Activated naive CD8-positive, alpha-beta T cell treated with anti-CD3 and anti-CD28 coated beads, Interleukin-2, amount 10 ng/mL, durations not matched to agents 7 days and 5 days (primary cell): ENCODE measurements at regions not wholly inside any gene's neighbourhood (a gene's known extent, or its start where the extent isn't known, plus 50 kb on each side); places are given as distances from the start of the nearest gene placed in this dataset.
A peak's percentile ranks its signal among the peaks of the same experiment; 100 is the strongest.
"Not testable (repeated sequence)": the region's sequence is repeated elsewhere in the genome, so short reads cannot be mapped to it uniquely, and the experiment has no call there.

Source experiments
- ATAC-seq: fragments of 150-1000 bp; cut with Tn5 transposase; one replicate; pipeline ENCODE4 v1.10.0; 2021; ENCODE audit warnings: low read depth, moderate library complexity
- POLR2A ChIA-PET: fragments of 350-600 bp; sonication (Branson Sonifier 250); formaldehyde crosslinking; loops from one replicate; lab custom pipeline; 2021; ENCODE audit warnings: antibody characterized with exemption; lab: Charles Lee
- DNase-seq: peaks from one replicate; pipeline ENCODE4 v3.0.0; 2021
- H3K27ac Mint-ChIP-seq: one replicate; pipeline ENCODE4 v1.8.0; 2022; ENCODE audit warnings: mild to moderate bottlenecking, mixed read lengths
- H3K27me3 Mint-ChIP-seq: one replicate; pipeline ENCODE4 v1.8.0; 2022; ENCODE audit warnings: mild to moderate bottlenecking, moderate library complexity, mixed read lengths
- H3K36me3 Mint-ChIP-seq: one replicate; pipeline ENCODE4 v1.8.0; 2021; ENCODE audit warnings: mild to moderate bottlenecking, mixed read lengths
- H3K4me1 Mint-ChIP-seq: one replicate; pipeline ENCODE4 v1.8.0; 2021; ENCODE audit warnings: mixed read lengths
- H3K4me3 Mint-ChIP-seq: one replicate; pipeline ENCODE4 v1.8.0; 2022; ENCODE audit warnings: mild to moderate bottlenecking, moderate library complexity, mixed read lengths
- H3K9me3 Mint-ChIP-seq: one replicate; pipeline ENCODE4 v1.8.0; 2021; ENCODE audit warnings: mixed read lengths

DNA sequence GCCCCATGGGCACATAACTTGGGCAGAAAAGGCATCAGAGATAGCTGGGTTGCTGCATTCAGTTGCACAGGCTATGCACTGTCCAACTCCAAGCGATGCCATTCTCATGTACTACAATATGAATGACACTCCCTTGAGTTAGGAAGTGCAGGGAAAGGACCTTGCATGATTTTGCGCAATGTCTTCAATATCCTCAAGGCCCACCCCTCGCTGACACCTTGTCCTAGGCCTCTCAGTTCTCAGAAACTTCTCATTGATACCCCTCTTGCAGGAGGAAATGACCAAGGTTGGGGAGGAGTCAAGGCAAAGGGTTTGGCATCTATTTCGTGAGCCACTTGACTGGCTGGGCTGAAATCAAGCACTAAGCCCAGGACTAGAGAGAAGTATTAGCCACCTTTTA is 70.4 kb downstream of the ARL6IP4 start:
- POLR2A ChIA-PET: interaction anchor here (1.7 kb wide), 1 partner anchor 24 kb away, joined by 4 read pairs; no protein-coding TSS in a partner anchor
- Mint-ChIP-seq H3K4me3 (no peak overlapping the region), H3K27ac (peak overlapping the region; percentile 2), H3K9me3 (no peaks in the 10 kb centered on the region), H3K36me3 (peaks cover 4% of the 10 kb centered on the region), H3K4me1 (peaks cover 17% of the 10 kb centered on the region), H3K27me3 (no peaks in the 10 kb centered on the region)
- ATAC-seq: peak; percentile 71
- DNase-seq: no peak

- POLR2A ChIA-PET: interaction anchor here (1.7 kb wide), 1 partner anchor 24 kb away, joined by 4 read pairs; no protein-coding TSS in a partner anchor
- Mint-ChIP-seq H3K27ac (peak overlapping the region; percentile 2), H3K36me3 (peaks cover 4% of the 10 kb centered on the region), H3K9me3 (no peaks in the 10 kb centered on the region), H3K27me3 (no peaks in the 10 kb centered on the region), H3K4me3 (no peak overlapping the region), H3K4me1 (peaks cover 17% of the 10 kb centered on the region)
- ATAC-seq: peak; percentile 16
- no peak for DNase-seq
Observed at GRCh38 chr12:123050331-123050831, 69.9 kb downstream of the ARL6IP4 start.

DNA sequence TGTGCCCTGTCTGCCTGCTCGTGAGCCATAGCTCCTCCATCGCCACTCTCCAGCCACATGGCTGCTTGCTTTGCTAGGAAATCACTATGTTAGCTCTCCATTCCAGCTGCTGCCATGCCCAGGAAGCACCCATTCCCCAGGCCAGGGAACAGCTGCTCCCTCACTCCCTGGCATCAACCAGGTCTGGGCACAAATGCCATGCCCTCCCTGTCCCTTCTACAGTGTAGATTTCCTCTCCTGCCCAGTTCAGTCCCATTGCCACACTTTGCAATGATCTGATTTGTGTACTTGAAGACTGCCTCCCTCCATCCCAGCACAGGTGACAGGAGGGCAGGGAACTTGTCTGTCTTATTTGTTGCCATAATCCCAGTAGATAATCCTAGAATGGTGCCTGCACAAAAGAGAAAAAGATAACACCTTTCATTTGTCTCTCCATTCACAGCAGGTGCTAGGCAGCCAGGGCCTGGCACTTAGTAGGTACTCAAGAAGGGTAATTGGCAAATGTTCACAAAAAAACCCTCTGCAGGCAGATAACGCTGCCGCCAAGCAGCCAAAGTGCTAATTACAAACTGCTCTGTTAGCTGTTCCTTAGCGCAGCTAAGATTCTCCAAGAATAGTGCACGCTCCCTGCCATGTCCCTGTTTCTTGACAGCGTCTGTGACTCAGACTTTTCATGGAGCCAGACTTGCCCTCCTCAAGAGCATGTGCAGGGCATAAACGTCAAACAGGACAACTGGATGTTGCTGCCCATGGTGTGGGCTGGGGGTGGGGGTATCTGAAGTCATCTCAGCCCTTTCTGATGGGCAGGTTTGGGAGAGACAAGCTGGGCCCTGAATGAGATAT is 69.1 kb downstream of the ARL6IP4 start:
- Mint-ChIP-seq H3K4me1 (peaks cover 23% of the 10 kb centered on the region), H3K4me3 (no peak overlapping the region), H3K27ac (peak overlapping the region; percentile 1), H3K9me3 (no peaks in the 10 kb centered on the region), H3K27me3 (no peaks in the 10 kb centered on the region), H3K36me3 (peaks cover 4% of the 10 kb centered on the region)
- DNase-seq (no peak), ATAC-seq (no peak)
- POLR2A ChIA-PET: interaction anchor here (1.2 to 1.7 kb wide), 2 partner anchors 25 to 183 kb away, joined by 3 to 4 read pairs; partner anchors contain the start of genes MPHOSPH9 and MTRFR

GRCh38 chr12:123047892-123048291 is 67.4 kb downstream of the ARL6IP4 start:
- POLR2A ChIA-PET, ATAC-seq, H3K9me3 Mint-ChIP-seq, H3K27me3 Mint-ChIP-seq, H3K36me3 Mint-ChIP-seq, H3K4me3 Mint-ChIP-seq, DNase-seq: not testable (repeated sequence)
- peaks cover 36% of the 10 kb centered on the region for H3K4me1 Mint-ChIP-seq
- H3K27ac Mint-ChIP-seq: peak overlapping the region; percentile 31

DNA sequence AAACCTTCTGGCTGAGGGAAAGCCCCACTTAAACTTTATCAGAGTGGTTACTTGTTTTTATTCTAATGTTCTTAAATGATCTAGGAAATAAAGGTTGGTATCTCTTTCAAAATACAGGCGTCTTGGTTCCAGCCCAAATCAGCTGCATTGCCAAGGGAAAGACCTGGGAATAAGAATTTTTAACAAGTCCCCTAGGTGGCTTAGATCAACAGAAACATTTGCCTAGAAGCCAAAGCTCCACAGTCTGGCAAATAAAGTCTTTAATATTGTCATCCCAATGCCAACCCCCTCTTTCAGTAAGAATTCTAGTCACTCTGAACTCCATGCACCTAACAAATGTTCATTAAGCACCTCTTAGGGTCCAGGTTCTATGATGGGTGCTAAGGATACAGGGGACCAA is 66.8 kb downstream of the ARL6IP4 start:
- POLR2A ChIA-PET: interaction anchor here (1.1 kb wide), 1 partner anchor 28 kb away, joined by 3 read pairs; no protein-coding TSS in a partner anchor
- DNase-seq (no peak), ATAC-seq (no peak)
- Mint-ChIP-seq H3K36me3 (peaks cover 4% of the 10 kb centered on the region), H3K27ac (peak overlapping the region; percentile 9), H3K4me3 (no peak overlapping the region), H3K27me3 (no peaks in the 10 kb centered on the region), H3K9me3 (no peaks in the 10 kb centered on the region), H3K4me1 (peaks cover 37% of the 10 kb centered on the region)

DNA sequence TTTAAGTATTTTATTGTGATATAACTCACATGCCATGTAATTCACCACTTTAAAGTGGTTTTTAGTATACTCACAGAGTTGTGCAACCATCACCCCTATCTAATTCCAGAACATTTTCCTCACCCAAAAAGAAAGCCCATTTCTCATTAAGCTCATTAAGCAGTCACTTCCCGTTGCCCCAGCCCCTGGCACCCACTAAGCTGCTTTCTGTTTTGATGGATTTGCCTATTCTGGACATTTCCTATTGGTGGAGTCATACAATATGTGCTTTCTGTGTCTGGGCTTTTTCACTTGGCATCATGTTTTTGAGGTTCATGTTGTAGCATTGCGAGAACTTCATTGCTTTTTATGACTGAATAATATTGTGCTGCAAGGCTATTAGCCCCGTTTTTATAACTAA is 66.0 kb downstream of the ARL6IP4 start:
- POLR2A ChIA-PET: interaction anchor here (1.1 kb wide), 1 partner anchor 29 kb away, joined by 3 read pairs; no protein-coding TSS in a partner anchor
- ATAC-seq: no peak
- H3K4me3 Mint-ChIP-seq: no peak overlapping the region
- no peak overlapping the region for H3K27ac Mint-ChIP-seq
- no peak for DNase-seq
- peaks cover 4% of the 10 kb centered on the region for H3K36me3 Mint-ChIP-seq
- H3K27me3 Mint-ChIP-seq: no peaks in the 10 kb centered on the region
- H3K9me3 Mint-ChIP-seq: no peaks in the 10 kb centered on the region
- H3K4me1 Mint-ChIP-seq: peaks cover 36% of the 10 kb centered on the region

GRCh38 chr12:123045678-123046077 is 65.2 kb downstream of the ARL6IP4 start:
- DNase-seq (no peak), ATAC-seq (no peak)
- Mint-ChIP-seq H3K36me3 (peaks cover 4% of the 10 kb centered on the region), H3K27me3 (no peaks in the 10 kb centered on the region), H3K4me3 (no peak overlapping the region), H3K9me3 (no peaks in the 10 kb centered on the region), H3K27ac (no peak overlapping the region), H3K4me1 (peaks cover 30% of the 10 kb centered on the region)
- POLR2A ChIA-PET: interaction anchor here (4.0 kb wide), 1 partner anchor 30 kb away, joined by 42 read pairs; no protein-coding TSS in a partner anchor

- Mint-ChIP-seq H3K9me3 (no peaks in the 10 kb centered on the region), H3K4me3 (no peak overlapping the region), H3K27ac (peak overlapping the region; percentile 78), H3K27me3 (no peaks in the 10 kb centered on the region), H3K36me3 (peaks cover 4% of the 10 kb centered on the region), H3K4me1 (peaks cover 29% of the 10 kb centered on the region)
- POLR2A ChIA-PET: interaction anchor here (0.9 to 4.0 kb wide), 10 partner anchors 11 to 191 kb away, joined by 3 to 42 read pairs (median 4); partner anchors contain the start of genes MPHOSPH9, MTRFR and OGFOD2
- DNase-seq (no peak), ATAC-seq (no peak)
Observed at GRCh38 chr12:123044351-123044750, 63.9 kb downstream of the ARL6IP4 start.

- Mint-ChIP-seq H3K4me1 (peaks cover 30% of the 10 kb centered on the region), H3K27ac (peak overlapping the region; percentile 78), H3K4me3 (peak overlapping the region; percentile 50), H3K36me3 (peaks cover 4% of the 10 kb centered on the region), H3K27me3 (no peaks in the 10 kb centered on the region), H3K9me3 (no peaks in the 10 kb centered on the region)
- ATAC-seq (peak; percentile 97), DNase-seq (peak; percentile 75)
- POLR2A ChIA-PET: interaction anchor here (0.8 to 4.0 kb wide), 14 partner anchors 10 to 559 kb away, joined by 3 to 42 read pairs (median 4); partner anchors contain the start of genes DDX55, MPHOSPH9, MTRFR and OGFOD2
Observed at GRCh38 chr12:123043536-123044001, 63.1 kb downstream of the ARL6IP4 start.

DNA sequence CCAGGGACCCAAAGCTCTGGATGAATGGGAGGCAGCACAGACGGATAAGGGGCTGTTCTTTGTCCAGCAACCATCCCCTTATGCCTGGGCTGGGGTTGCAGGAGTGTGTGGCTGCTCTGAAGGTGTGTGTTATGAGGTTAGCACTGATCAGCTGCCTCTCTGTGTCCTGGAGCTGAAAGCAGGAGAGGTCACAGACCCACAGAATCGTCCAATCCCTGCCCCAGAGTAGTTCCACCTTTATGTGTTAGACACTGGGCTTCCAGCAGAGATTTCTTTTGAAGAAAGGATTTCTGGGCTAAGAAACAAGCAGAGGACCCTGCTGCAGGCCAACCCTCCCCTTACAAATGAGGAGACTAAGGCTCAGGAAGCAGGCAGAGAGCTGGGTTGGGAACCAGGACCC is 62.4 kb downstream of the ARL6IP4 start:
- Mint-ChIP-seq H3K4me1 (peaks cover 28% of the 10 kb centered on the region), H3K4me3 (no peak overlapping the region), H3K9me3 (no peaks in the 10 kb centered on the region), H3K36me3 (peaks cover 2% of the 10 kb centered on the region), H3K27me3 (no peaks in the 10 kb centered on the region), H3K27ac (peak overlapping the region; percentile 39)
- ATAC-seq (no peak), DNase-seq (no peak)
- POLR2A ChIA-PET: interaction anchor here (0.8 to 4.0 kb wide), 10 partner anchors 17 to 559 kb away, joined by 3 to 42 read pairs (median 6); partner anchors contain the start of genes DDX55, MPHOSPH9, MTRFR and OGFOD2

GRCh38 chr12:123041811-123042655 is 61.6 kb downstream of the ARL6IP4 start:
- no peak for ATAC-seq
- no peak for DNase-seq
- POLR2A ChIA-PET: interaction anchor here (2.3 to 4.0 kb wide), 4 partner anchors 18 to 191 kb away, joined by 5 to 42 read pairs (median 12); partner anchors contain the start of genes MPHOSPH9, MTRFR and PITPNM2
- H3K4me1 Mint-ChIP-seq: peaks cover 28% of the 10 kb centered on the region
- H3K9me3 Mint-ChIP-seq: no peaks in the 10 kb centered on the region
- H3K27ac Mint-ChIP-seq: peak overlapping the region; percentile 52
- H3K4me3 Mint-ChIP-seq: no peak overlapping the region
- no peaks in the 10 kb centered on the region for H3K27me3 Mint-ChIP-seq
- peaks cover 2% of the 10 kb centered on the region for H3K36me3 Mint-ChIP-seq

GRCh38 chr12:123041042-123041531 is 60.6 kb downstream of the ARL6IP4 start:
- no peak overlapping the region for H3K27ac Mint-ChIP-seq
- no peak for DNase-seq
- POLR2A ChIA-PET: no interaction called here
- no peaks in the 10 kb centered on the region for H3K27me3 Mint-ChIP-seq
- H3K4me3 Mint-ChIP-seq: no peak overlapping the region
- H3K36me3 Mint-ChIP-seq: no peaks in the 10 kb centered on the region
- H3K4me1 Mint-ChIP-seq: peaks cover 25% of the 10 kb centered on the region
- no peaks in the 10 kb centered on the region for H3K9me3 Mint-ChIP-seq
- no peak for ATAC-seq
